ENCODE measurements at regions not wholly inside any gene's neighbourhood (a gene's known extent, or its start where the extent isn't known, plus 50 kb on each side); places are given as distances from the start of the nearest gene placed in this dataset.
A peak's percentile ranks its signal among the peaks of the same experiment; 100 is the strongest.
"Not testable (repeated sequence)": the region's sequence is repeated elsewhere in the genome, so short reads cannot be mapped to it uniquely, and the experiment has no call there.

GRCh38 chr7:16933296-16934279, 51.8 kb upstream of the AGR3 start:
- Mint-ChIP-seq H3K4me1 (peaks cover 51% of the 10 kb centered on the region), H3K27ac (peak overlapping the region; percentile 1), H3K4me3 (peak overlapping the region; percentile 16), H3K9me3 (no peaks in the 10 kb centered on the region), H3K27me3 (peaks cover 3% of the 10 kb centered on the region), H3K36me3 (ENCODE audit: low read depth) (no peaks in the 10 kb centered on the region)
- DNase-seq: peak; percentile 25
- ATAC-seq: peak; percentile 67

DNA sequence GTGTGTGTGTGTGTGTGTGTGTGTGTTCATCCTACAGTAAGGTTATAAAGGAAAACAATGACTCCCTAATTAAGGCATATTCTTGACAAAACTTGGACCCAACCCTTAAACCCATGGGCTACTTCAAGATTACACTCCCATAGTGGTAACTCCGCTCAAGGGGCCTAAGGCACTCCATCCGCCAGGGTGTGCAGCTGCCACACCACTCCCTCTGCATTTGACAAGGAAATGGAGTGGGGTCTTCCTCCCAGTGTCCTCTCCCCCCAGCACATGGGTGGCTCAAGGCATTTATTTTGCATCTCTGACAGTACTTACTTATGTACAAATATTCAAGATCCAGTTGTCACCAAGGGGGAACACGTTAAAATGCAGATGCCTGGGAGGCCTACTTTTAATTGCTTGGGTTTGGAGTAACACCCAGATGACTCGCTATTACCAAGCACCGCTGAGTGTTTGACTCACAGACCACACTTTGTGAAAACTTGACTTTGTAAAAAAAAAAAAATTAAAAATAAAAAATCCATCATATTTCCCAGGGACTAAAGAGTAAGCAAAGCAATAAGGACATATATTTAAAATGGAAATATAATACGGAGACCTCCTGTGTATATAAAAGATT, 53.0 kb upstream of the AGR3 start:
- peaks cover 47% of the 10 kb centered on the region for H3K4me1 Mint-ChIP-seq
- peak; percentile 20 for DNase-seq

DNA sequence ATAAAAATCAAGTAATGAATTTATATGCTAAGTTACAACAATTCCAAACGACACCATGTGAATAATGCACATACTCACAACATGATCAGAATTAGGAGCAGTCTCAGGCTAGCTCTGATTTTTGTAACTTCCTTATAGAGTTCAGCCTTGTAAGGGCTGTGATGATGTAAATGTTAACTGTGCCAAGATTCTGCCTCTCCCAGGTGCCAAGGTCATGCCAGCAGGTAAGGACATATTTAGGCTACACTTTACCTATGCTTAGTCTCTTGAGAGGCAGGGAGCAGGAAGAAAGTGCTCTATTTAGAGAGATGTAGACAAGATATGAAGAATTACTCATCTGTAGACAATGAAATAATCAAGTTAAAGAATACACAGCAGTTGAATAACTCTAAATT, 53.6 kb upstream of the AGR3 start:
- peaks cover 43% of the 10 kb centered on the region for H3K4me1 Mint-ChIP-seq

More for the DNA sequence above, 53.0 kb upstream of the AGR3 start:
- ATAC-seq: peak; percentile 87
- no peaks in the 10 kb centered on the region for H3K36me3 Mint-ChIP-seq (ENCODE audit: low read depth)
- H3K27me3 Mint-ChIP-seq: no peaks in the 10 kb centered on the region
- no peak overlapping the region for H3K4me3 Mint-ChIP-seq
- H3K9me3 Mint-ChIP-seq: no peaks in the 10 kb centered on the region
- H3K27ac Mint-ChIP-seq: no peak overlapping the region

GRCh38 chr7:16936626-16937422, 55.0 kb upstream of the AGR3 start:
- no peak overlapping the region for H3K4me3 Mint-ChIP-seq
- no peak for ATAC-seq
- peaks cover 38% of the 10 kb centered on the region for H3K4me1 Mint-ChIP-seq
- no peak for DNase-seq
- H3K27me3 Mint-ChIP-seq: peaks cover under 1% of the 10 kb centered on the region
- no peaks in the 10 kb centered on the region for H3K9me3 Mint-ChIP-seq
- H3K27ac Mint-ChIP-seq: no peak overlapping the region
- no peaks in the 10 kb centered on the region for H3K36me3 Mint-ChIP-seq (ENCODE audit: low read depth)

More for the DNA sequence above, 53.6 kb upstream of the AGR3 start:
- Mint-ChIP-seq H3K4me3 (no peak overlapping the region), H3K27me3 (no peaks in the 10 kb centered on the region), H3K36me3 (ENCODE audit: low read depth) (no peaks in the 10 kb centered on the region), H3K27ac (no peak overlapping the region), H3K9me3 (no peaks in the 10 kb centered on the region)
- DNase-seq (no peak), ATAC-seq (peak; percentile 16)

DNA sequence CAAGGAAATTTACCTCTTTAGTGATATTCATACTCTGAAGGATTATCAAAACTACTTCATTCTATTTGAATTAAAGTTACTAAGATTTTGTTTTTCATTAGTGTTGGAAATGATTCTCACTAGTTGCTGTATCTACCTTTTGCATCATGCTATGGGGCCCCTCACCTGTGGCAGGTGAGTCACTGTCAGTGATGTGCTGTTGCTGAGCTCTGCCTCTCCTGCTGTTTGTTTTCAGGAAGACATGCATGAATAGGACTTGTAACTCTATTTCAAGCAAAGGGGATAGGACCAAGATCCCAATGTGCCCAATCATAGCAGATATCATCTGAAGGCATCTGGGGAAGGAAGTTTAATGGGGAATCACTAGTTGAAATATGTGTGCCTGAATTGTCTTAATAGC, 57.4 kb upstream of the AGR3 start:
- no peak overlapping the region for H3K27ac Mint-ChIP-seq

DNA sequence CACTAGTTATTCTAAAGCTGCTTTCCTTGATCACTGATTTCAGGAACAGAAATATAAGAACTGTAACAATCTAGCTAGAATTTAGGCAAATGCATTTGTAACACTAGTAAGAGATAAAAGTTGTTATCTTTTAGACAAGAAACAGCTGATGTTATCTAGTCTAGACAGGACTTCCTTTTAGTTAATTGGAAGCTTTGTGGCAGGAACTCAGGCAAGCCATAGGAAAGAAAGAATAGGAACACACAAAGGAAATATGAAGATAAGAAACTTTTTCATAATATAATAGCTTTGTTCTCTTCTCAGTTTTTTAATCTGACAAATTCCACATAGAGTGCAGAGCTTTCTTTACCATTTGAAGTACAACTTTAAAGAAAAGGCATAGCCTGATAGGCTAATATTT, 59.0 kb upstream of the AGR3 start:
- no peak overlapping the region for H3K4me3 Mint-ChIP-seq
- no peaks in the 10 kb centered on the region for H3K36me3 Mint-ChIP-seq (ENCODE audit: low read depth)
- DNase-seq (no peak), ATAC-seq (no peak)
- no peak overlapping the region for H3K27ac Mint-ChIP-seq
- H3K9me3 Mint-ChIP-seq: no peaks in the 10 kb centered on the region
- peaks cover 2% of the 10 kb centered on the region for H3K27me3 Mint-ChIP-seq
- H3K4me1 Mint-ChIP-seq: peaks cover 10% of the 10 kb centered on the region

More for the DNA sequence above, 57.4 kb upstream of the AGR3 start:
- Mint-ChIP-seq H3K27me3 (peaks cover 2% of the 10 kb centered on the region), H3K9me3 (no peaks in the 10 kb centered on the region), H3K4me3 (no peak overlapping the region), H3K36me3 (ENCODE audit: low read depth) (no peaks in the 10 kb centered on the region), H3K4me1 (peaks cover 25% of the 10 kb centered on the region)
- DNase-seq (no peak), ATAC-seq (no peak)

DNA sequence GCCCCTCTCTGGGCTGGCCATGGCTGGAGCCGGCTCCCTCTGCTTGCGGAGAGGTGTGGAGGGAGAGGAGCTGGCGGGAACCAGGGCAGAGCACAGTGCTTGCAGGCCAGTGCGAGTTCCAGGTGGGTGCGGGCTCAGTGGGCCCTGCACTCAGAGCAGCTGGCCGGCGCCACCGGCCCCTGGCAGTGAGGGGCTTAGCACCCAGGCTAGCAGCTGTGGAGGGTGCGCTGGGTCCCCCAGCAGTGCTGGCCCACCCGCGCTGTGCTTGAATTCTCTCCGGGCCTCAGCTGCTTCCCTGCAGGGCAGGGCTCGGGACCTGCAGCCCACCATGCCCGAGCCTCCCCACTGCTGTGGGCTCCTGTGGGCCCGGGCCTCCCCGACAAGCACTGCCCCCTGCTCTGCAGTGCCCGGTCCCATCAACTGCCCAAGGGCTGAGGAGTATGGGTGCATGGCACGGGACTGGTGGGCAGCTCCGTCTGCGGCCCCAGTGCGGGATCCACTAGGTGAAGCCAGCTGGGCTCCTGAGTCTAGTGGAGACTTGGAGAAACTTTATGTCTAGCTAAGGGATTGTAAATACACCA, 61.2 kb upstream of the AGR3 start:
- H3K36me3 Mint-ChIP-seq (ENCODE audit: low read depth): peaks cover 8% of the 10 kb centered on the region
- DNase-seq (no peak), ATAC-seq (no peak)
- no peak overlapping the region for H3K4me3 Mint-ChIP-seq
- H3K27me3 Mint-ChIP-seq: peaks cover 2% of the 10 kb centered on the region
- H3K9me3 Mint-ChIP-seq: peaks cover 9% of the 10 kb centered on the region
- peaks cover 10% of the 10 kb centered on the region for H3K4me1 Mint-ChIP-seq
- no peak overlapping the region for H3K27ac Mint-ChIP-seq

DNA sequence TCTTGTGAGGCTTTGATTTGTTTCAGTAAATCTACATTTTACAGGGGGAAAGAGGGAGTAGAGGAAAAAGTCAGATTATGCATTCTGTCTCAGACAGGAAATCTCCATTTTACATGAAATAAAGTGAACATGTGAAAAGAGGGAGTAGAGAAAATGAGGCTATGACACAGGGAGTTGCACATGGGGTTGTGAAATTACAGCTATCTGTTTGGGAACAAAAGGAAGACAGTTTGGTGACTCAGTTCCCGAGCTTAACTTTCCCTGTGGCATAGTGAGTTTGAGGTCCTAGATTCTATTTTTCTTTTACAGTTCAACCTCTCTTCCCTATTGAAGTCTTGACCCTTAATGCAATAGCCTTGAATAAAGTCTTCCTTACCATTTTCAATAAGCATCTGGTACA, 63.2 kb upstream of the AGR3 start:
- H3K27me3 Mint-ChIP-seq: peaks cover 2% of the 10 kb centered on the region
- no peak overlapping the region for H3K4me3 Mint-ChIP-seq
- H3K9me3 Mint-ChIP-seq: peaks cover 15% of the 10 kb centered on the region
- ATAC-seq (no peak), DNase-seq (no peak)
- no peak overlapping the region for H3K27ac Mint-ChIP-seq
- H3K36me3 Mint-ChIP-seq (ENCODE audit: low read depth): peaks cover 10% of the 10 kb centered on the region
- peaks cover 2% of the 10 kb centered on the region for H3K4me1 Mint-ChIP-seq

DNA sequence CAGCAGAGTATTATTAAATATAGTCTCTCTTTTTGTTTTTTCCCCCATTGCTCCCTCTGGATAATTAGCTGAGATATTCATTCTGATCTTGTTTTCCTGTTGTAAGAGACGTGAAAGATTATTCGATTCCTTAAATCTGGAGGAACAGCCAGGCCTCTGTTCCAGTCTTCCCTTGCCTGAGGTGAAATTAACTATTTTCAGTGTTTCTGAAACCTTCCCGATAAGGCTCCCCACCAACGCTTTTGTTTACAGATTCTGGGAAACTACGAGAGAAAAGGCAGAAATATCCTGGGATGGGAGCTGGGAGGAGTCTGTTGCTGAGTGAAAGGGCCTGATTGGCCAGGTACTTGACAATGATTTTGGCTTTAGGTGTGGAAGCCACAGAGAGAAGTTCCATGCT, 63.6 kb upstream of the AGR3 start:
- ATAC-seq: no peak
- Mint-ChIP-seq H3K27ac (no peak overlapping the region), H3K27me3 (peaks cover 2% of the 10 kb centered on the region), H3K4me1 (peaks cover 2% of the 10 kb centered on the region), H3K4me3 (no peak overlapping the region), H3K36me3 (ENCODE audit: low read depth) (peaks cover 10% of the 10 kb centered on the region), H3K9me3 (peaks cover 15% of the 10 kb centered on the region)
- no peak for DNase-seq

DNA sequence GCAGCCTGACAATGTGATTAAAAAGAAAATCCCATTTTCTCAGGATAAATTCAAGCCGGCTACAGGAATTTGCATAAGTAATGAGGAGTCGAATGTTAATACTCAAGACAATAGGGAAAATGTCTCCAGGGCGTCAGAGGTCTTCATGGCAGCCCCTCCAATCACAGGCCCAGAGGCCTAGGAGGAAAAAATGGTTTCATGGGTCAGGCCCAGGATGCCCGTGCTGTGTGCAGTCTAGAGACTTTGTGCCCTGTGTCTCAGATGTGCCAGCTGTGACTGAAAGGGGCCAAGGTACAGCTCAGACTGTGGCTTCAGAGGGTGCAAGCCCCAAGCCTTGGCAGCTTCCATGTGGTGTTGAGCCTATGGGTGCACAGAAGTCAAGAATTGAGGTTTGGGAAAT, 66.3 kb upstream of the AGR3 start:
- H3K4me3 Mint-ChIP-seq; ATAC-seq; H3K36me3 Mint-ChIP-seq (ENCODE audit: low read depth); H3K27ac Mint-ChIP-seq; DNase-seq; H3K27me3 Mint-ChIP-seq; H3K4me1 Mint-ChIP-seq: not testable (repeated sequence)
- peaks cover 15% of the 10 kb centered on the region for H3K9me3 Mint-ChIP-seq

DNA sequence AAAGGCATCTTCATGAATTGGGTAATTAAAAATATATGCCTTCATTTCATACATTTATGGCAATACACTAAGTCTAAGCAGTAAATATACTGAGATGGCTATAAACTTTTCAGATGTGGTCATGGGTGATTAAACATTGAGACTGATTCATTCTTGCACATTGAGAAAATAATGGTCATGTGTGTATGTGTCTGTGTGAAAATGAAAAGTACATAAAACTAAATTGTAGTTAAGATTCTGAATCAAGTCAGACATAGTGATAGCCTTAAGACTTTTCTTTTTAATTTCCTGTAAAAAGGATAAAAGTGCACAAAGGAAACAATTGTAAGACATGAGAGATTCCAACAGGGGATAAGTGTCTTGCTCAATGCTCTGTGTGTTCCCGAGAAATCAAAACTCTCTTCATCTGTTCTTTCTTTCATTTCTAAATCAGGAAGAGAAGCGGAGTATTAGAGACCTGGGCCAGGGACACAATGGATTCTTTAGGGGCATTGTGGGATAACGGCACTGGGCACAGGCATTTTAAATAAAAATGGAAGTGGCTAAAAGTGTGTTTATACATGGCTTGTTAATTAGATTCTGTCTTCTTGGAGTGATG, 69.8 kb upstream of the AGR3 start:
- Mint-ChIP-seq H3K27me3 (peaks cover 2% of the 10 kb centered on the region), H3K4me1 (no peaks in the 10 kb centered on the region), H3K9me3 (peaks cover 15% of the 10 kb centered on the region), H3K4me3 (no peak overlapping the region), H3K27ac (no peak overlapping the region), H3K36me3 (ENCODE audit: low read depth) (peaks cover 10% of the 10 kb centered on the region)
- DNase-seq (no peak), ATAC-seq (no peak)

- DNase-seq (no peak), ATAC-seq (no peak)
- no peaks in the 10 kb centered on the region for H3K36me3 Mint-ChIP-seq (ENCODE audit: low read depth)
- peaks cover 2% of the 10 kb centered on the region for H3K27me3 Mint-ChIP-seq
- H3K4me3 Mint-ChIP-seq: no peak overlapping the region
- H3K27ac Mint-ChIP-seq: no peak overlapping the region
- H3K9me3 Mint-ChIP-seq: peaks cover 8% of the 10 kb centered on the region
- no peaks in the 10 kb centered on the region for H3K4me1 Mint-ChIP-seq
Measured at GRCh38 chr7:16954321-16954720, 72.5 kb upstream of the AGR3 start.

DNA sequence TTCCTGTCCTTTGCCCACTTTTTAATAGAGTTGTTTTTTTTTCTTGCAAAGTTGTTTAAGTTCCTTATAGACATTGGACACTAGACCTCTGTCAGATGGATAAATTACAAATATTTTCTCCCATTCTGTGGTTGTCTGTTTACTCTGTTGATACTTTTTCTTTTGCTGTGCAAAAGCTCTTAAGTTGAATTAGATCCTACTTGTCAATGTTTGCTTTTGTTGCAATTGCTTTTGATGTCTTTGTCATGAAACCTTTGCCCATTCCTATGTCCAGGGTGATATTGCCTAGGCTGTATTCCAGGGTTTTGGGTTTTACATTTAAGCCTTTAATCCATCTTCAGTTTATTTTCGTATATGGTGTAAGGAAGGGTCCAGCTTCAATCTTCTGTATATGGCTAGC, 76.9 kb upstream of the AGR3 start:
- ATAC-seq (no peak), DNase-seq (no peak)
- H3K27ac Mint-ChIP-seq: no peak overlapping the region
- H3K9me3 Mint-ChIP-seq: peaks cover 6% of the 10 kb centered on the region
- H3K36me3 Mint-ChIP-seq (ENCODE audit: low read depth): no peaks in the 10 kb centered on the region
- H3K4me1 Mint-ChIP-seq: no peaks in the 10 kb centered on the region
- H3K27me3 Mint-ChIP-seq: peaks cover 2% of the 10 kb centered on the region
- H3K4me3 Mint-ChIP-seq: no peak overlapping the region

Measured in activated naive CD8-positive, alpha-beta T cell treated with anti-CD3 and anti-CD28 coated beads, Interleukin-2, amount 50 U/mL, for 24 hours (primary cell).